ENCODE measurements at regions not wholly inside any gene's neighbourhood (a gene's known extent, or its start where the extent isn't known, plus 50 kb on each side); places are given as distances from the start of the nearest gene placed in this dataset.

GRCh38 chr3:24598695-24599470 lies 104.2 kb upstream of the THRB start:
- no peak for DNase-seq

DNA sequence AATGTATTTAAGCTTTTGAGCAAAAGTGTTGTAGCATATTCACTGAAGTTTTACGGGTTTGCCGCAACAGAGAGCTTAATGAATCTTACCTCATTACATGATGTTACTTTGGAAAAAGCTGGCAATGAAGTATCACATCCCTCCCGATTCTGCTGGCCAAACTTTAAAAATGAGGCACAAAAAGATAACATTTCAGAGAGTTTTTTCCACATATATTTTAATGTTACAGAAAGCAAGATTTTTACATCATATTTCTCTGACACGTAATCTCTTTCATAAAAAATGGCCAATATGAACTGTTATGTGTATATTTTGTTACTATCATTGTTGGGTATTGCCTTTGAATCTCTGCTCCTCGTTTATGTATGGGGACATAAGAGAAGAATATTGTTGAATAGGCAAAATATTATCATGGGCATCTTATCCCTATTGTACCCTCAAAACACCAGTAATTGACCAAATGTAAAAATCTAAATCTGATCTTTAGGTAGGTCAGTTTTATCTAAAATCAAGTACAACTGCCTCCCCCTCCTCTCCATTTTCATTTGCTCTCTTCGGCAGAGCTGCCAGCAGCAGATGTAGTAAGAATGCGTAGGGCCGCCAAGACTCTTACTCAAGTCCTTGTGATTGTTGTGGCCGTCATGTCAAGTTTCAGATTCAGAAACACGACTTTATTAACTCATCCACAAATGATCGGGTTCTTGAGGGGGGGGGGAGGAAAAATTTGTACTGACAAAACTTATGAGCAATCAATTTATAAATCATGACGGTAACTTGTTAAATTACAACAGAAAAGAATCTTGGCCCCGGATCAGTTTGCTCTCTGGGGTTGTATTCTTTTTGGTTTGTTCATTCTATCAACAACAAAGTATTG lies 106.7 kb upstream of the THRB start:
- no peak for DNase-seq

DNA sequence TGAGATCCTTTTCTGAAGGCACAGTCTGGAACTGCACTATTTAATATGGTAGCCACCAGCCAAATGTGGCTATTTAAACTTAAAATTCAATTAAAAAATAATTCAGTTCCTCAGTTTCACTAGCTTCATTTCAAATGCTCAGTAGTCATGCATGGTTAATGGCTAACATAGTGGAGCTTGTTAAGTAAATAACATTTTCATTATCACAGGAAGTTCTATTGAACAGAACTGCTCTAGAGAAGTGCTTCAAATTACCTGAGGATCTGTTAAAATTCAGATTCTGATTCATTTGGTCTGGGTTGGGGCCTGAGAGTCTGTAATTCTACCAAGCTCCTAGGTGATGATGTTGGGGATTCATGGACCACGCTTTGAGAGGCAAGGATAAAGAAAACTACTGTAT lies 109.6 kb upstream of the THRB start:
- DNase-seq, result no peak

- no peak for DNase-seq
These were observed 110.9 kb upstream of the THRB start for GRCh38 chr3:24605511-24606028.

GRCh38 chr3:24607281-24607680 lies 112.6 kb upstream of the THRB start:
- no peak for DNase-seq

DNA sequence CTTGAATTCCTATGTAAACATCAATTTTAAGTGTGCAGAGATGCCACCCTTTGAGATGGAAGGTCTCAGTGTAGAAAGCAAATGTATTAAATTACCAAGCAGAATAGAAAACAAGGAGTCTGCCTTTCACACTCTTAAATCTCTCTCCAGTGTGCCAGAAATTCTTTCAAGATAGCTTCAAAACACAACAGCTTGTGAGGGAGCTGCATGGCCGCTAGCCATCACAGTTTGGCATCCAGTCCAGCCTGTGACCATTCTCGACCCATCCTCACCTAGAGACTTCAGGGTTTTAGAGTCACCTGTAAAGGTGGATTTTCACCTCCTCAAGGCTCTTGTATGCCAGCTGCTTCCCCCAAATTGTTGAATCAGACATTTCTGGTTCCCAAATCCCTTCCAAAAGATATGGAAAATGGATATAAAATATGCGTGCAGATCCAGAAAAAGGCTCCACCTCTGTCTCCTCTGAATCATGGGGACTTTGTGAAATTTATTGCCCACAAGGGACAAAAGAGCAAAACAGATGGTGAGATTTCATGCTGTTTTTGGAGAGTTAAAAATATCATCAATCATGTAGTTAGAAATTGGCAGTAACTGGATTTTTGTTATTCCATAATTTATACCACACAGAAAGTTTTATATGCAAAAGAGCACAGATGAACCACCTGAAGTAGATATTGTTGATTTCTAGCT lies 114.2 kb upstream of the THRB start:
- DNase-seq, result no peak

- no peak for DNase-seq
These were observed 119.7 kb upstream of the THRB start for GRCh38 chr3:24614359-24614758.

DNA sequence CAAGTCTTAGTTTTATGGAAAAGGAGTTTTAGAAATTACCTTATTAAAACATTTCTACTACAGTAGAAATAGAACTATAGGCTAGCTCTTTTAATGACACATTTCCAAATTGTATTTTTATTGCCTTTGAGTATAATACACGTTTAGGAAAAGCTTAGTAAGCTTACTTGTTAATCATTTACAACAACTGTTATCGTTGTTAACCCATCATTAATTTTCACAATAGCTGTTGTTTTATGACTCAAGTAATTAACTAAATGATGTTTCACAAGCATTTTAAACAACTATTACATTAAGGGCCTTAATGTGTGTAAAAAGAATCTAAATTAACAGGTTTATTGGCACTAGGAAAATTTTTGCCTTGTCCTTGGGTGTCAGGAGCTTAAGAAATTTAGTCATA lies 120.5 kb upstream of the THRB start:
- DNase-seq, result no peak

GRCh38 chr3:24616110-24616829 lies 121.6 kb upstream of the THRB start:
- no peak for DNase-seq

GRCh38 chr3:24622138-24622537 lies 127.5 kb upstream of the THRB start:
- no peak for DNase-seq

GRCh38 chr3:24622696-24623225 lies 128.1 kb upstream of the THRB start:
- no peak for DNase-seq

GRCh38 chr3:24623657-24624056 lies 129.0 kb upstream of the THRB start:
- no peak for DNase-seq

DNA sequence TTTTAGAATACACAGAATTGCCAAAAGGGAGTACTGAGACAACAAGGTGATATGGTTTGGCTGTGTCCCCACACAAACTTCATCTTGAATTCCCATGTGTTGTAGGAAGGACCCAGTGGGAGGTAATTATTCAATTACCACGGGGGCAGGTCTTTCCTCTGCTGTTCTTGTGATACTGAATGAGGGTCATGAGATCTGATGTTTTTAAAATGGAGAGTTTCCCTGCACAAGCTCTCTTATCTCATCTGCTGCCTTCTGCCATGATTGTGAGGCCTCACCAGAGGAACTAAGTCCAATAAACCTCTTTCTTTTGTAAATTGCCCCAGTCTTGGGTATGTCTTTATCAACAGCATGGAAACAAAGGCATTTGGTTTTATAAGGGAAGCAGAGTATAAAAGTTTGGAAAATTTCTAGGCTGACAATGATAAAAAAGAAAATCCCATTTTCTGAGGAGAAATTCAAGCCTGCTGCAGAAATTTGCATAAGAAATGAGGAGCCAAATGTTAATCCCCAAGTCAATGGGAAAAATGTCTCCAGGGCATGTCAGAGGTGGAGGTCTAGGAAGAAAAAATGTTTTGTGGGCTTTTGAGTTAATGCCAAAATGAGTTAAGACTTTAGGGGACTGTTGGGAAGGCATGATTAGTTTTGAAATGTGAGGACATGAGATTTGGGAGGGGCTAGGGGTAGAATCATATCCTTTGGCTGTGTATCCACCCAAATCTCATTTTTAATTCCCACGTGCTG lies 130.5 kb upstream of the THRB start:
- DNase-seq, result no peak

GRCh38 chr3:24628523-24629258 lies 134.0 kb upstream of the THRB start:
- DNase-seq, result no peak

GRCh38 chr3:24631481-24631880 lies 136.8 kb upstream of the THRB start:
- DNase-seq, result no peak

GRCh38 chr3:24639061-24639460 lies 144.4 kb upstream of the THRB start:
- no peak for DNase-seq

- DNase-seq, result no peak
These were observed 145.1 kb upstream of the THRB start for GRCh38 chr3:24639481-24640329.

GRCh38 chr3:24640330-24640877 lies 145.8 kb upstream of the THRB start:
- DNase-seq, result peak; percentile 4

DNA sequence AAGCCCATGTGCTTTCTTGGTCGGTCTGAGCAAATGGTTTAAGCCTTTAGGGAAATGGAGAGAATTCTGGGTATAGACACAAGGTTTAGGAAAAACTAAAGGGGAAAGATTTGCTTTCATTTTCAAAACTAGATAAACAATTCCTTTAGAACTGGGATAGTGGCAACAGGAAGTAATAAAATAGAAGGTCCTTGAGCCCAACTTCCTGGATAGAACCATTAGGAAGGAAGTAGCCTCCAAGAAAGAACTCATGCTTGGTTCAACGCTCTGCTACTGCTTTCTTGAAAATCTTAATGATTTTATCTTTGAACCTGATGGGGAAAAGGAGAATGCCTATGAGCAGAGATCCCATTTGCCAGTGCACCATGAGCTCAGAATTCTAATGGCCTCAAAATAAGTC lies 147.0 kb upstream of the THRB start:
- no peak for DNase-seq

- DNase-seq, result no peak
These were observed 150.4 kb upstream of the THRB start for GRCh38 chr3:24645047-24645446.

Data from NCI-H1092 (cell line).